HEK293 (cell line): ENCODE measurements at regions not wholly inside any gene's neighbourhood (a gene's known extent, or its start where the extent isn't known, plus 50 kb on each side); places are given as distances from the start of the nearest gene placed in this dataset.

Source experiments
- CTCF ChIA-PET: fragments of 350-600 bp; formaldehyde crosslinking; extraction: SDS; loops from one replicate; lab custom pipeline; 2021; ENCODE audit warnings: antibody characterized with exemption; lab: Yijun Ruan, JAX
- POLR2A ChIA-PET: fragments of 300-600 bp; formaldehyde crosslinking; extraction: SDS; loops from one replicate; lab custom pipeline; 2020; ENCODE audit warnings: antibody characterized with exemption, inconsistent platforms; lab: Yijun Ruan, JAX
- H3K27ac ChIP-seq: fragments of 200-500 bp; sonication (Bioruptor generic); 2 replicates; pipeline ENCODE4 v1.5.1; 2014; ENCODE audit warnings: low read depth, low read length, control low read depth, inconsistent platforms; ENCODE audit errors: extremely low read depth
- H3K36me3 ChIP-seq, 2 experiments: fragments of 200-500 bp in 1 of 2; sonication (Bioruptor generic) in 1 of 2; 1 replicate in 1 of 2; 2 replicates in 1 of 2; pipeline ENCODE4 v1.5.1; 2014 to 2017; ENCODE audit warnings: inconsistent platforms in 2 of 2, low read length in 2 of 2; ENCODE audit not compliant: control insufficient read depth in 2 of 2, insufficient read depth in 1 of 2
- H3K4me1 ChIP-seq: fragments of 200-500 bp; sonication (Bioruptor generic); 2 replicates; pipeline ENCODE4 v1.5.1; 2014; ENCODE audit warnings: mild to moderate bottlenecking, low read length, inconsistent platforms; ENCODE audit not compliant: control insufficient read depth, insufficient read depth
- H3K4me3 ChIP-seq: 2 replicates; pipeline ENCODE4 v1.5.1; 2011; ENCODE audit warnings: low read depth, mild to moderate bottlenecking, control low read depth, low read length, moderate library complexity
- H3K9me3 ChIP-seq: fragments of 200-500 bp; sonication (Bioruptor generic); 2 replicates; pipeline ENCODE4 v1.5.1; 2014; ENCODE audit warnings: low read depth, low read length, inconsistent platforms; ENCODE audit not compliant: control insufficient read depth, insufficient read depth
- GLI2 ChIP-seq: fragments of 450-650 bp; formaldehyde crosslinking; IDR thresholded peaks from 2 replicates; pipeline ENCODE4; 2017; ENCODE audit warnings: missing biosample characterization, missing genetic modification characterization, low read depth, borderline replicate concordance
- GLIS1 ChIP-seq: fragments of 450-650 bp; formaldehyde crosslinking; IDR thresholded peaks from 2 replicates; pipeline ENCODE4 v1.5.1; 2016; ENCODE audit warnings: missing biosample characterization, missing genetic modification characterization
- KLF16 ChIP-seq: fragments of 450-650 bp; formaldehyde crosslinking; IDR thresholded peaks from 2 replicates; pipeline ENCODE4 v1.5.1; 2017; ENCODE audit warnings: missing biosample characterization, missing genetic modification characterization
- REPIN1 ChIP-seq: fragments of 450-650 bp; formaldehyde crosslinking; IDR thresholded peaks from 2 replicates; pipeline ENCODE4 v1.5.1; 2017; ENCODE audit warnings: missing biosample characterization, missing genetic modification characterization, low read depth
- ZBTB21 ChIP-seq: fragments of 450-650 bp; formaldehyde crosslinking; IDR thresholded peaks from 2 replicates; pipeline ENCODE4 v1.5.1; 2017; ENCODE audit warnings: missing biosample characterization, missing genetic modification characterization
- ZBTB48 ChIP-seq: fragments of 450-650 bp; formaldehyde crosslinking; IDR thresholded peaks from 2 replicates; pipeline ENCODE4 v1.5.1; 2016; ENCODE audit warnings: missing biosample characterization, missing genetic modification characterization
- ZEB2 ChIP-seq: fragments of 450-650 bp; formaldehyde crosslinking; IDR thresholded peaks from 2 replicates; pipeline ENCODE4 v1.5.1; 2016; ENCODE audit warnings: missing biosample characterization, missing genetic modification characterization
- ZFP69B ChIP-seq: fragments of 450-650 bp; formaldehyde crosslinking; IDR thresholded peaks from 2 replicates; pipeline ENCODE4 v1.5.1; 2016; ENCODE audit warnings: missing biosample characterization, missing genetic modification characterization
- ZNF132 ChIP-seq: fragments of 450-650 bp; formaldehyde crosslinking; IDR thresholded peaks from 2 replicates; pipeline ENCODE4 v1.5.1; 2017; ENCODE audit warnings: missing biosample characterization, missing genetic modification characterization, borderline replicate concordance
- ZNF140 ChIP-seq: fragments of 450-650 bp; formaldehyde crosslinking; IDR thresholded peaks from 2 replicates; pipeline ENCODE4 v1.5.1; 2016; ENCODE audit warnings: missing biosample characterization, missing genetic modification characterization
- ZNF157 ChIP-seq: fragments of 450-650 bp; formaldehyde crosslinking; IDR thresholded peaks from 2 replicates; pipeline ENCODE4 v1.5.1; 2016; ENCODE audit warnings: missing biosample characterization, missing genetic modification characterization
- ZNF211 ChIP-seq: fragments of 450-650 bp; formaldehyde crosslinking; IDR thresholded peaks from 2 replicates; pipeline ENCODE4 v1.5.1; 2016; ENCODE audit warnings: low read depth, missing biosample characterization, missing genetic modification characterization
- ZNF311 ChIP-seq: fragments of 450-650 bp; formaldehyde crosslinking; IDR thresholded peaks from 2 replicates; pipeline ENCODE4 v1.5.1; 2017; ENCODE audit warnings: missing biosample characterization, missing genetic modification characterization, borderline replicate concordance
- ZNF354C ChIP-seq: fragments of 450-650 bp; formaldehyde crosslinking; IDR thresholded peaks from 2 replicates; pipeline ENCODE4 v1.5.1; 2016; ENCODE audit warnings: missing biosample characterization, missing genetic modification characterization, low read depth, borderline replicate concordance
- ZNF394 ChIP-seq: fragments of 450-650 bp; formaldehyde crosslinking; IDR thresholded peaks from 2 replicates; pipeline ENCODE4 v1.5.1; 2016; ENCODE audit warnings: missing biosample characterization, missing genetic modification characterization, mild to moderate bottlenecking, moderate library complexity, borderline replicate concordance
- ZNF433 ChIP-seq: fragments of 450-650 bp; formaldehyde crosslinking; IDR thresholded peaks from 2 replicates; pipeline ENCODE4 v1.5.1; 2016; ENCODE audit warnings: missing biosample characterization, missing genetic modification characterization, low read depth
- ZNF529 ChIP-seq: fragments of 450-650 bp; formaldehyde crosslinking; IDR thresholded peaks from 2 replicates; pipeline ENCODE4 v1.5.1; 2017; ENCODE audit warnings: missing genetic modification characterization, missing biosample characterization; ENCODE audit not compliant: insufficient replicate concordance
- ZNF530 ChIP-seq: fragments of 450-650 bp; formaldehyde crosslinking; IDR thresholded peaks from 2 replicates; pipeline ENCODE4 v1.5.1; 2016; ENCODE audit warnings: low read depth, missing biosample characterization, missing genetic modification characterization
- ZNF664 ChIP-seq: fragments of 450-650 bp; formaldehyde crosslinking; IDR thresholded peaks from 2 replicates; pipeline ENCODE4 v1.5.1; 2016; ENCODE audit warnings: missing biosample characterization, missing genetic modification characterization
- ZNF707 ChIP-seq: fragments of 450-650 bp; formaldehyde crosslinking; IDR thresholded peaks from 2 replicates; pipeline ENCODE4 v1.5.1; 2016; ENCODE audit warnings: missing biosample characterization, missing genetic modification characterization
- ZNF785 ChIP-seq: fragments of 450-650 bp; formaldehyde crosslinking; IDR thresholded peaks from 2 replicates; pipeline ENCODE4 v1.5.1; 2016; ENCODE audit warnings: missing biosample characterization, missing genetic modification characterization
- ZSCAN30 ChIP-seq: fragments of 450-650 bp; IDR thresholded peaks from 2 replicates; pipeline ENCODE4 v1.5.1; 2018; ENCODE audit warnings: missing biosample characterization, mild to moderate bottlenecking, missing genetic modification characterization, moderate library complexity
- TF ChIP-seq, protein P1 (sequence below): fragments of 450-650 bp; formaldehyde crosslinking; IDR thresholded peaks from 2 replicates; pipeline ENCODE4 v1.5.1; 2016; ENCODE audit warnings: missing biosample characterization, missing genetic modification characterization
- TF ChIP-seq, protein P2 (sequence below): fragments of 450-650 bp; formaldehyde crosslinking; IDR thresholded peaks from 2 replicates; pipeline ENCODE4 v1.5.1; 2016; ENCODE audit warnings: missing biosample characterization, missing genetic modification characterization
- TF ChIP-seq, protein P3 (sequence below): fragments of 450-650 bp; IDR thresholded peaks from 2 replicates; pipeline ENCODE4 v1.5.1; 2018; ENCODE audit warnings: missing biosample characterization, mild to moderate bottlenecking, missing genetic modification characterization
- TF ChIP-seq, protein P4 (sequence below): fragments of 450-650 bp; formaldehyde crosslinking; IDR thresholded peaks from 2 replicates; pipeline ENCODE4 v1.5.0; 2017; ENCODE audit warnings: missing biosample characterization, missing genetic modification characterization, borderline replicate concordance

DNA sequence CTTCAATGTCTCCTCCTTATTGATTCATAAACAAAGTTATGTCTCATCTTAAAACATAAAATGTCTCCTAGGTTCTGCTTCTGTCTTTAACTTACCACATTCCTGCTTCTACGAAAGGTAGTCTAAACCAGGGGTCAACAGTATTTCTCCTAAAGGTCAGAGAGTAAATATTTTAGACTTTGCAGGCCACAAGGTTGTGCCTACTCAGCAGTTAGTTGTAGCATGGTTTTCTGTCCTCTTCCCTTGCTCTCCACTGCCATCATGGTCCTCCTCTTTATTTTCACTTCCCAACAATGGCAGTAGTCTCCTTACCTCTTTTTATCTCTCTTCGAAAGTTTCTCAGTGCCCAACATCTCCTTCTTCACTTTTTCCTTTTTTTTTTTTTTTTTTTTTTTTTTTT, 68.3 kb upstream of the LRP1B start:
- no peak for TF ChIP-seq ZNF394 (tag by site-specific recombination)
- TF ChIP-seq ZFP69B (tag by site-specific recombination) = no peak
- no peak for TF ChIP-seq ZNF707 (tag by site-specific recombination)
- TF ChIP-seq ZNF354C (tag by site-specific recombination) = no peak
- TF ChIP-seq GLIS1 (tag by site-specific recombination) = no peak
- TF ChIP-seq ZSCAN30 (tag by site-specific recombination) = no peak
- TF ChIP-seq, protein P1, sequence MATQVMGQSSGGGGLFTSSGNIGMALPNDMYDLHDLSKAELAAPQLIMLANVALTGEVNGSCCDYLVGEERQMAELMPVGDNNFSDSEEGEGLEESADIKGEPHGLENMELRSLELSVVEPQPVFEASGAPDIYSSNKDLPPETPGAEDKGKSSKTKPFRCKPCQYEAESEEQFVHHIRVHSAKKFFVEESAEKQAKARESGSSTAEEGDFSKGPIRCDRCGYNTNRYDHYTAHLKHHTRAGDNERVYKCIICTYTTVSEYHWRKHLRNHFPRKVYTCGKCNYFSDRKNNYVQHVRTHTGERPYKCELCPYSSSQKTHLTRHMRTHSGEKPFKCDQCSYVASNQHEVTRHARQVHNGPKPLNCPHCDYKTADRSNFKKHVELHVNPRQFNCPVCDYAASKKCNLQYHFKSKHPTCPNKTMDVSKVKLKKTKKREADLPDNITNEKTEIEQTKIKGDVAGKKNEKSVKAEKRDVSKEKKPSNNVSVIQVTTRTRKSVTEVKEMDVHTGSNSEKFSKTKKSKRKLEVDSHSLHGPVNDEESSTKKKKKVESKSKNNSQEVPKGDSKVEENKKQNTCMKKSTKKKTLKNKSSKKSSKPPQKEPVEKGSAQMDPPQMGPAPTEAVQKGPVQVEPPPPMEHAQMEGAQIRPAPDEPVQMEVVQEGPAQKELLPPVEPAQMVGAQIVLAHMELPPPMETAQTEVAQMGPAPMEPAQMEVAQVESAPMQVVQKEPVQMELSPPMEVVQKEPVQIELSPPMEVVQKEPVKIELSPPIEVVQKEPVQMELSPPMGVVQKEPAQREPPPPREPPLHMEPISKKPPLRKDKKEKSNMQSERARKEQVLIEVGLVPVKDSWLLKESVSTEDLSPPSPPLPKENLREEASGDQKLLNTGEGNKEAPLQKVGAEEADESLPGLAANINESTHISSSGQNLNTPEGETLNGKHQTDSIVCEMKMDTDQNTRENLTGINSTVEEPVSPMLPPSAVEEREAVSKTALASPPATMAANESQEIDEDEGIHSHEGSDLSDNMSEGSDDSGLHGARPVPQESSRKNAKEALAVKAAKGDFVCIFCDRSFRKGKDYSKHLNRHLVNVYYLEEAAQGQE (tag by site-specific recombination) = no peak
- TF ChIP-seq GLI2 (tag by site-specific recombination) = no peak
- TF ChIP-seq ZBTB48 = no peak
- TF ChIP-seq ZNF433 = no peak
- TF ChIP-seq ZNF132 = no peak
- no peak for TF ChIP-seq ZNF157
- no peak for TF ChIP-seq ZEB2
- TF ChIP-seq, protein P2, sequence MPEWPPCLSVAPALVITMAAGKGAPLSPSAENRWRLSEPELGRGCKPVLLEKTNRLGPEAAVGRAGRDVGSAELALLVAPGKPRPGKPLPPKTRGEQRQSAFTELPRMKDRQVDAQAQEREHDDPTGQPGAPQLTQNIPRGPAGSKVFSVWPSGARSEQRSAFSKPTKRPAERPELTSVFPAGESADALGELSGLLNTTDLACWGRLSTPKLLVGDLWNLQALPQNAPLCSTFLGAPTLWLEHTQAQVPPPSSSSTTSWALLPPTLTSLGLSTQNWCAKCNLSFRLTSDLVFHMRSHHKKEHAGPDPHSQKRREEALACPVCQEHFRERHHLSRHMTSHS (tag by site-specific recombination) = no peak
- no peak for TF ChIP-seq ZNF530
- no peak for TF ChIP-seq ZNF211 (tag by site-specific recombination)
- no peak for TF ChIP-seq ZNF529 (tag by site-specific recombination)
- TF ChIP-seq, protein P3, sequence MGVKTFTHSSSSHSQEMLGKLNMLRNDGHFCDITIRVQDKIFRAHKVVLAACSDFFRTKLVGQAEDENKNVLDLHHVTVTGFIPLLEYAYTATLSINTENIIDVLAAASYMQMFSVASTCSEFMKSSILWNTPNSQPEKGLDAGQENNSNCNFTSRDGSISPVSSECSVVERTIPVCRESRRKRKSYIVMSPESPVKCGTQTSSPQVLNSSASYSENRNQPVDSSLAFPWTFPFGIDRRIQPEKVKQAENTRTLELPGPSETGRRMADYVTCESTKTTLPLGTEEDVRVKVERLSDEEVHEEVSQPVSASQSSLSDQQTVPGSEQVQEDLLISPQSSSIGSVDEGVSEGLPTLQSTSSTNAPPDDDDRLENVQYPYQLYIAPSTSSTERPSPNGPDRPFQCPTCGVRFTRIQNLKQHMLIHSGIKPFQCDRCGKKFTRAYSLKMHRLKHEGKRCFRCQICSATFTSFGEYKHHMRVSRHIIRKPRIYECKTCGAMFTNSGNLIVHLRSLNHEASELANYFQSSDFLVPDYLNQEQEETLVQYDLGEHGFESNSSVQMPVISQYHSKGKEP (tag by site-specific recombination) = no peak
- Histone ChIP-seq H3K4me3 (no peak overlapping the region), H3K9me3 (no peaks in the 10 kb centered on the region), H3K36me3 (no peaks in the 10 kb centered on the region), H3K27ac (no peak overlapping the region), H3K4me1 (no peaks in the 10 kb centered on the region)
- POLR2A ChIA-PET = no interaction called here
- CTCF ChIA-PET = no interaction called here

DNA sequence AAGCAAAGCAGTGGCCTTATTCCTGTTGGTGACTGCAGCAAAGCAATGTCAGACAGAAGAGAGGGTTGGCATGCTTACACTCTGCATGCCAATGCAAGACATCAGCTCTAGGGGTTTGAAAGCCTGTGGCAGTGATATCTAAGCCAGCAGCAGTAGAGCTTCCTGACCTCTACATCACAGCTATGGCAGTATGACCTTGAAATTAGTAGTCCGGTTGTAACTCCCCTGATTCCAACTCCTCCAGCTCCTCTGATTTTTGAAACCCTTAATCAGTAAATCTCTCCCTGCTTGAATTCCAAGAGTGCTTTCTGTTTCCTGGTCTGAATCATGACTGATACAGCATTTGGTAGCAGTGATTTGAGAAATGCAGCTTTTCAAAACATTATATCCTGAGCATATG, 60.0 kb upstream of the LRP1B start:
- Histone ChIP-seq H3K36me3 (no peaks in the 10 kb centered on the region), H3K4me1 (0 out of 2 replicates have a peak, but pooled peaks cover 2% of the 10 kb centered on the region), H3K27ac (no peak overlapping the region), H3K4me3 (no peak overlapping the region), H3K9me3 (no peaks in the 10 kb centered on the region)
- TF ChIP-seq ZNF311 (no peak), ZNF664 (no peak), ZNF140 (tag by site-specific recombination) (no peak), KLF16 (tag by site-specific recombination) (no peak), ZBTB21 (no peak), ZNF132 (no peak), ZNF433 (no peak), ZNF394 (tag by site-specific recombination) (no peak), REPIN1 (no peak), ZNF785 (tag by site-specific recombination) (no peak)
- TF ChIP-seq, protein P4, sequence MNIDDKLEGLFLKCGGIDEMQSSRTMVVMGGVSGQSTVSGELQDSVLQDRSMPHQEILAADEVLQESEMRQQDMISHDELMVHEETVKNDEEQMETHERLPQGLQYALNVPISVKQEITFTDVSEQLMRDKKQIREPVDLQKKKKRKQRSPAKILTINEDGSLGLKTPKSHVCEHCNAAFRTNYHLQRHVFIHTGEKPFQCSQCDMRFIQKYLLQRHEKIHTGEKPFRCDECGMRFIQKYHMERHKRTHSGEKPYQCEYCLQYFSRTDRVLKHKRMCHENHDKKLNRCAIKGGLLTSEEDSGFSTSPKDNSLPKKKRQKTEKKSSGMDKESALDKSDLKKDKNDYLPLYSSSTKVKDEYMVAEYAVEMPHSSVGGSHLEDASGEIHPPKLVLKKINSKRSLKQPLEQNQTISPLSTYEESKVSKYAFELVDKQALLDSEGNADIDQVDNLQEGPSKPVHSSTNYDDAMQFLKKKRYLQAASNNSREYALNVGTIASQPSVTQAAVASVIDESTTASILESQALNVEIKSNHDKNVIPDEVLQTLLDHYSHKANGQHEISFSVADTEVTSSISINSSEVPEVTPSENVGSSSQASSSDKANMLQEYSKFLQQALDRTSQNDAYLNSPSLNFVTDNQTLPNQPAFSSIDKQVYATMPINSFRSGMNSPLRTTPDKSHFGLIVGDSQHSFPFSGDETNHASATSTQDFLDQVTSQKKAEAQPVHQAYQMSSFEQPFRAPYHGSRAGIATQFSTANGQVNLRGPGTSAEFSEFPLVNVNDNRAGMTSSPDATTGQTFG (tag by site-specific recombination) = no peak
- ChIA-PET POLR2A (interaction anchor here (0.7 kb wide), 1 partner anchor 368 kb away, joined by 3 read pairs; no protein-coding TSS in a partner anchor), CTCF (no interaction called here)
